HG03469 (cell line): ENCODE measurements at regions not wholly inside any gene's neighbourhood (a gene's known extent, or its start where the extent isn't known, plus 50 kb on each side); places are given as distances from the start of the nearest gene placed in this dataset.

Experiments used
- ATAC-seq: cut with Tn5 transposase; IDR thresholded peaks from one replicate; pipeline ENCODE4 v1.9.1; 2021; ENCODE audit warnings: mild to moderate bottlenecking, moderate library complexity, moderate number of reproducible peaks; ENCODE audit not compliant: unreplicated experiment

DNA sequence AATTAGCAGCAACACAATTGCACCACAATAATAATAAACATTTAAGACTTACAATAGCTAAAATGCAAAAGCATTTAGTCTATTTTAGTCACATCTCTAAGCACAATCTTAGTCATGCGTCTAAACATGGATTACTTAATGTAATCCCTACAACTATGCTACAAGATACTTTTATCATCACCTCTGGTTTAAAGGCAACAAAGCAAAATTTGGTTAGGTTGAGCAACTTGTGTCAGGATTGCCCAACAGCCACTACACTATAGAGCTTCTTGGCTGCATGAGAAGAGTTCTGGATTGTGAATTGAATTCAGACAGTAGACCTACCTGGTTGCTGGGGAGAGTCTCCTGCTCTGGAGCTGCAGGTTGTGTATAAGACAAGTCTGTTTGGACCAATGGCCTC, 146.5 kb upstream of the PUDP start:
- ATAC-seq, result no peak

- no peak for ATAC-seq
These were observed 138.3 kb upstream of the PUDP start for GRCh38 chrX:7286168-7286837.

- ATAC-seq, result no peak
These were observed 137.8 kb upstream of the PUDP start for GRCh38 chrX:7285765-7286164.

GRCh38 chrX:7283741-7284140, 135.8 kb upstream of the PUDP start:
- ATAC-seq, result no peak

DNA sequence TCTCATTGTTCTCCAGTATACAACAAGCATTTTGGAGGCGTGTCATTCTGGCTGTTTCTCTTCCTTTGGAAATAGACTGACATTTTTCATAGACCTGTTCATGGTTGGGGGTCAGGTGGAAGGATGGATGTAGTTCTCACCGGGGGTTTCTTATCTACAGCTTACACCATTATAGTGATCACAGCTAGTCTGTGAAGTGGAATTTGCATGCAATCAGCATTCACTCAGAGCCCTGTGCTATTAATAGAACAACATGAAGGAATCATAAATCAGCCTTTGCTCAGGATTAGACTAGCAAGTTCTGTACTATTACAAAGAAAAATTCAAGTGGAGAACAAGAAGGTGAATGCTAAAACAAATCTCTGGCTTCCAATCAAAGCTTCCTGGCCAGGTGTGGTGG, 132.6 kb upstream of the PUDP start:
- ATAC-seq, result no peak

GRCh38 chrX:7272346-7272745, 124.4 kb upstream of the PUDP start:
- ATAC-seq, result no peak

DNA sequence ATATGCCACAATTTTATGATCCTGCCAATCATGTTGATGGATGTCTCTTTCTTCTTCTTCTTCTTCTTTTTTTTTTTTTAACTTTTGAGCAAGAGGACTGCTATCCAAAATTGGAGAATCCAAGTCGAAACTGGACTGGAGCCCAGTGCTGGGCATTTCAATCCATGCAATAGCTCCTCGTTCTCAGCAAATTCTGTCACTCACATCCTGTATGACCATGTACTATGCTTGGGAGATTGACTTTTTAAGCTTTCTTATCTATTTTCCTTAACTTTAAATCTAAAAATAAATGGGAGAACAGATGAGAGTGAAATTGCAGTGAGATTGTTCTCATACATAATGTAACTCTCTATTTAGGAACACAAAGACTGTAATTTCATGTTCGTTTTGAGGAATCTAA, 123.0 kb upstream of the PUDP start:
- no peak for ATAC-seq

- no peak for ATAC-seq
These were observed 122.0 kb upstream of the PUDP start for GRCh38 chrX:7269991-7270390.

- no peak for ATAC-seq
These were observed 121.6 kb upstream of the PUDP start for GRCh38 chrX:7269589-7269988.

DNA sequence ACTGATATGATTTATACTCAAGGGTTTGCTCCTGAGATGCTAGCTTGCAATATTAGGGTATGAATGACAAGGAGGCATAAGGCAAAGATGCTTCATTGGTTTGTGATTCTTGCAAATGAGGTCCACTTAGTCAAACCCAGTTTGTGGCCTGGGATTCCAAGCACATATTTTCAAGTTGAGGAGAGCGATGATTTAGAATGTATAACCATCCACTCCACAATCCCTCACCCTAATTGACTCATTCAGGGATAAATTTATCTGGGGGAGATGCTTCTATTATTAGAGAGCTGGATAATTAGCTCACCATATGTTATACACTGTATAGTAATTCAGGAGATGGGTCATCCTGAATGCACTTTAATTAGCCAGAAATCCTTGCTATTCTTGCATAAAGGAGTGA, 118.3 kb upstream of the PUDP start:
- no peak for ATAC-seq

DNA sequence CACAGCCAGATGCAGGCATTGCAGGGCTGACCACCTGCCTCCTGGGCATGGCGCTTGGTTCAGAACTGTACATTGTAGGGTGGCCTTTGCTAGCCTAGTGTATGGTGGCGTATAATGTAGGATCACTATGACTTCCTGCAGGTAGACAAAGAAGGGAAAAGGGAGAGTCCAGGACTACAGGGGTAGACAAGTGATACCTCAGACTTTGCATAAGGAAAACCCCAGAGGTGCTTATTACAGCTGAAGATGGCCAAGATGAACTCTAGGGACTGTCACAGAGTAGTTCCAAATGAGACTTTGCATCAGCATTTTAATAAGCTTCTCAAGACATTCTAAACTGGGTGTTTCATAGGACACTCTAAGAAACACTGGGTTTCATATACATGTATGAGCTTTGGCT, 116.4 kb upstream of the PUDP start:
- ATAC-seq, result peak; percentile 24

GRCh38 chrX:7263961-7264360, 116.0 kb upstream of the PUDP start:
- ATAC-seq, result no peak

DNA sequence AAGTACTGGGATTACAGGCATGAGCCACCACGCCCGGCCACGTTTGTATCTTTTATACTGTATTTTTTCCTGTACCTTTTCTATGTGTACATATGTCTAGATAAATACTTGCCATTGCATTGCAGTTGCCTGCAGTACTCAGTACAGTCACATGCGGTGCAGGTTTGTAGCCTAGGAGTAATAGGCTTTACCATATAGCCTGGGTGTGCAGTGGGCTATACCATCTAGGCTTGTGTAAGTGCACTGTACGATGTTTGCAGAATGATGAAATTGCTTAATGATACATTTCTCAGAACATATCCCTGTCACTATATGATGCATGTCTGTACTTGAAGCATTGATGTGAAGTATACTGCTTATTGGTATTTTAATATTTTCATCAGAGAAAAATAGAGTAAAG, 115.4 kb upstream of the PUDP start:
- no peak for ATAC-seq

- no peak for ATAC-seq
These were observed 114.6 kb upstream of the PUDP start for GRCh38 chrX:7262551-7262950.

GRCh38 chrX:7261672-7262332, 113.8 kb upstream of the PUDP start:
- ATAC-seq, result peak; percentile 93

DNA sequence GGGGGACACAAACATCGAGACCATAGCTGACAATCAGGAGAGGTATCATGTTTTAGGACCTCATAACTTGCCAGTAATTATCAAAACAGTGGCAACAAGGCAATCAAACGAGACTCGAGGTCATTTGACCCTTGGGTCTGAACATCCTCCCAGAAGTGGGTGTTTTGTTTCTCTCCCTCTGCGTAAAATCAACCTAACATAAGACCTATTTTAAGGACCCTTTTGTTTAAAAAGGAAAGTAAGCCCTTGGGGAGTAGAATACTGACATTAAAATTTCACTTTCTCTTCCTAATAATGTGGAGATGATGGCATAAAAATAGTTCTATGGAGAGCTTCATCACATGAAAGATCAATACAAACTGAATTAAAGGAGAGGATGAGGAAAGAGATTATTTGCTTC, 106.2 kb upstream of the PUDP start:
- ATAC-seq, result no peak

DNA sequence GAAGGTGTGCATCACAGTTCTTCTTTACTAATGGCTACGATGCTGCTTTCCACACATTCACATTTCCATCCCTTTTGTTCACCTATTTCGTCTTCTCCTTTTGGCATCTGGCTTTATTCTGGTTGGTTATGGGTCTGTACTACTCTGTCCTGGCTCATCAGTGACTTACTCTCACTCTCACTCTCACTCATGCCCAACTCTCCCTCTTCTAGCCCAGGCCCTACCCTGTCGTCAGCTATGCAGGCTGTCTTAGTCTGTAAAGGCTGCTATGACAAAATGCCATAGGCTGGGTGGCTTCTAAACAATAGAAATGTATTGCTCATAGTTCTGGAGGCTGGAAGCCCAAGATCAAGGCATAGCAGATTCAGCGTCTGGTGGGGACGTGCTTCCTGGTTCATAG, 105.6 kb upstream of the PUDP start:
- ATAC-seq, result no peak

- ATAC-seq, result no peak
These were observed 104.2 kb upstream of the PUDP start for GRCh38 chrX:7252013-7252610.

DNA sequence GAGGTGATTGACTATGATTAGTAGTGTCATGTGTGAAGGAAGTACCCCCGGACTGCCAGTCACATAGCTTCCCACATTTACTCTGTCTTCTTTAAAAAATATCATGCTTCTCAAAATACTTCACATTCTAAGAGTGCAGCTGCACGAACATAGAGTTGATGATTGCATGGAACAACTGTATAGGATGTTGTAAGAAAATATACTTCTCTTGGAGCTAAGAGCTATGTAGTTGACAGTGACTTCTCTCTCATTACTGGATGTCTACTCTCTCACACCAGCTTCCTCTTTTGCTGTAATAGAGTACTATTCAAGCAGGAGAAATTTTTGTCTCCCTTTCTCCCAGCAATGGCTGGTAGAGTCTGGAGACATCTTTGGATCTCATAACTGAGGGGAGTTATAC, 99.4 kb upstream of the PUDP start:
- ATAC-seq, result no peak

DNA sequence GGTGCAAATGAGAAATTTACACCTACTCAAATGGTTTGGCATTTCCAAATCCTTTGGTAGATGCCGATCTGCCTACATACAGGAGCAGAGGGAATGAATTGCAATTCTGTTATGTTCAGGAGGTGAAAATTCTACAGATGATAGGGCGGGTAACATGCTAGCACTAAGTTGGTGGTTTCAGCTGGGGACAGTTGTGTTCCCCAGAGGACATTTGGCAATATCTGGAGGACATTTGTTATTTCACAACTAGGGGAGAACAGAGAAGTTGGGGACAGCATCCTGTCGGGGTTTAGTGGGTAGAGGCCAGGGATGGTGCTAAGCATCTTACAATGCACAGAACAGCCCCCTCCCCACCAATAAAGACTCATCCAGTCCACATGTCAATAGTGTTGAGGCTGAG, 96.5 kb upstream of the PUDP start:
- ATAC-seq, result no peak

DNA sequence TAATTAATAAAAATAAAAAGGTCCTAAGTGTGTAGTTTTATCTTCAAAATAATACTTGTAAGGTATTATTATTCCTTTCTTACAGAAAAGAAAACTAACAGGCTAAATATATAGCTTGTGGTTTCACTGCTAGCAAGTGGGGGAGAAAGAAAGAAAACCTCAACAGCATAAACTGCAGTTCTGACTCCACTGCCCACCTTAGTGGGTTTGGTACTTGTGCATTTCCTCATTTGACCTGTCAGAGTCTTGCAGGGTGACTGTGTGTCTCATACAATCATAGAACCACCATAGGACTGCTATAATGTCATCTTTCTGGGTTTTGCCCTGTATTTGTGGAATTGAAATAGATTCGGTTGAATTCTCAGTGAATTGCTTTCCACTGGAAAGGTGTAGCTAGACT, 94.7 kb upstream of the PUDP start:
- ATAC-seq, result peak; percentile 100

- no peak for ATAC-seq
These were observed 93.0 kb upstream of the PUDP start for GRCh38 chrX:7240929-7241328.

DNA sequence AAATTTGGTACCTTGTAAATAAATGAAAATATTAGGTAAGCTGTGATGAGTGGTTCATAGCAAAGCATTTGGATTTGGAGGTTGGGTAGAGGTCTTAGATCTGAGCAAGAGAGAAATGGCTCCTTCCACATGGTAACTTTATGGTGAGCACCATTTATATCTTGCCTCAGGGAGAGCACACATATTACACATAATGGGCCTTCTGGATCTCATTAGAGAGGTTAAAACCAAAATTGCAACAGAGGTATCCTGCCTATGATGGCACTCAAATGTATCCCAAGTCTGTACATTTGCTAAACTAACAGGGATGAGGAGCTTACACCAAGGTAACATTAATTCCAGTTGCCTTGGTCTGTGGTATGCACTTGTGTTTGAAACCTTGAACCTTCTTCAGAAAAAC, 87.1 kb upstream of the PUDP start:
- no peak for ATAC-seq
